ENCODE measurements at regions not wholly inside any gene's neighbourhood (a gene's known extent, or its start where the extent isn't known, plus 50 kb on each side); places are given as distances from the start of the nearest gene placed in this dataset.

DNA sequence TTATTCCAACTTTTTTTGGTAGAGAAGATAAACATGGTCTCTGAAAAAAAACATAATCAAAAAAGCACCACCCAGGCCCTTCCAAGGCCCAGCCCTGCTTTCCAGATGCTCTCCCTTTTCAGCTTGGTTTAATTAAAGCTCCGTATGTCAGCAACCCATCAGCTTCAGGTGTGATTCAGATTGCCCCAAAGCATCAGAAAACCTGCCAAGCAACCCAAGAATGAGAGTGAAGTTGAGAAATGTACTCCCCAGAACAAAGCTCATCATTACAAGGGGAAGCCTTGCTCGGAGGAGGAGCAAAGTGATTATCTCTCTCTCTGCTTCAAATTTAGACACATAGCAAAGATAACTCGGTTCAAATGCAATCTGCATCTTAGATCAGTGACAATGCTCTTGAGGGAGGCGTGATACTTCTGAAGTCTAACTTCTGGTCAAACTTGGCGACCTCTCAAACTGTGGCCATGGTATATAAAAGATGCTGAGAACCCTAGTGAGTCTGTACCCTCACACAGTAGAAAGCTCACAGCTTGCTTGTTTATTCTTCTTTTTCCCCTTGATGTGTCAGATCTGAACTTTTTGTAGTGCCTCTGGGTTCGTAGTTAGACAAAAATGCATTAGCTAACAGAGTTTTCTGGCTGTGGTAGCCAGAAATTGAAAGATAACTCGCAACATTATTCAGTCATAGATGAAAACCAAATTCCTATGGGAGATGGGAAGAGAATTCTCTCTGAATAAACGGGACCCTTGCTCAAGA, 63.3 kb upstream of the ZC3H11B start:
- Histone ChIP-seq H3K27ac (no peak overlapping the region), H3K9me3 (no peaks in the 10 kb centered on the region), H3K27me3 (no peaks in the 10 kb centered on the region), H3K4me3 (no peak overlapping the region), H3K4me1 (no peaks in the 10 kb centered on the region), H3K36me3 (no peaks in the 10 kb centered on the region), H3K9ac (ENCODE audit: low read depth in 2 of 2, low read length in 2 of 2) (no peak overlapping the region)
- intact Hi-C loops (cut with DNase I) = no loop called here
- DNase-seq = no peak
- TF ChIP-seq, protein P1, sequence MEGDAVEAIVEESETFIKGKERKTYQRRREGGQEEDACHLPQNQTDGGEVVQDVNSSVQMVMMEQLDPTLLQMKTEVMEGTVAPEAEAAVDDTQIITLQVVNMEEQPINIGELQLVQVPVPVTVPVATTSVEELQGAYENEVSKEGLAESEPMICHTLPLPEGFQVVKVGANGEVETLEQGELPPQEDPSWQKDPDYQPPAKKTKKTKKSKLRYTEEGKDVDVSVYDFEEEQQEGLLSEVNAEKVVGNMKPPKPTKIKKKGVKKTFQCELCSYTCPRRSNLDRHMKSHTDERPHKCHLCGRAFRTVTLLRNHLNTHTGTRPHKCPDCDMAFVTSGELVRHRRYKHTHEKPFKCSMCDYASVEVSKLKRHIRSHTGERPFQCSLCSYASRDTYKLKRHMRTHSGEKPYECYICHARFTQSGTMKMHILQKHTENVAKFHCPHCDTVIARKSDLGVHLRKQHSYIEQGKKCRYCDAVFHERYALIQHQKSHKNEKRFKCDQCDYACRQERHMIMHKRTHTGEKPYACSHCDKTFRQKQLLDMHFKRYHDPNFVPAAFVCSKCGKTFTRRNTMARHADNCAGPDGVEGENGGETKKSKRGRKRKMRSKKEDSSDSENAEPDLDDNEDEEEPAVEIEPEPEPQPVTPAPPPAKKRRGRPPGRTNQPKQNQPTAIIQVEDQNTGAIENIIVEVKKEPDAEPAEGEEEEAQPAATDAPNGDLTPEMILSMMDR (IDR thresholded peaks at IDR 0.05) = no peak

DNA sequence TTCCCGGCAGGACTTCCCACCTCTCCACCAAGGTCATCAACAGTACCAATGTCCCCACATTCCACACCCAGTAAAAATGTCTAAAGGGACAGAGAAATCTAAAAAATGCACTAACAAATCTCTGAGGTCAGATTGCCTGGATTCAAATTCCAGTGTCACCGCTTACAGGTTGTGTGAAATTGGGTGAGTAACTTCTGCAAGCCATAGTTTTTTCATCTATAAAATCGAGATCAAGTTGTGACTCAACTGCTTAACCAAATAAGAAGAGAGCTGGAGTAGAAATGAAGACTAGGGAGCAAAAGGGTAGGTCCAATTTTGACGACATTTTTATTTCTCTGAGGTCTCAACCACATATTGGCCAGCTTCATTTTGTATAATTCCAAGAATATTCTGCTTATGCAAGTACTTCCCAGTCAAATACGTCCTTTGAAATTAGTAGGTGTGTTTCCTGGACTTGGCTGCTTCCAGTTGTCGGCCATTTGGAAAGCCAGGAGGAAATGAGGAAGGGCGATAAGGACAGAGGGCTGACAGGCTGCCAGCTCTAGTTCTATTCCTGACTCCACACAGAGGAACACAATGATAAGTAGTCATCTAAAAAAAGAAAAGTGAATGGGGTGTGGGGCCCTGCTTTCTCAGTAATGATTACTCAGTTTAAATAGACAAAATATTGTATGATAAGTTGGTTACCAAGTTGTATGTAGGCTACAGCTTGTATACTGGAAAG, 57.7 kb upstream of the ZC3H11B start:
- no peaks in the 10 kb centered on the region for H3K27me3 ChIP-seq
- no peaks in the 10 kb centered on the region for H3K9me3 ChIP-seq
- TF ChIP-seq, protein P1 (IDR thresholded peaks at IDR 0.05) = no peak
- intact Hi-C loops (cut with DNase I) = no loop called here
- no peak overlapping the region for H3K9ac ChIP-seq (ENCODE audit: low read depth in 2 of 2, low read length in 2 of 2)
- no peak for DNase-seq
- H3K4me3 ChIP-seq = no peak overlapping the region
- H3K36me3 ChIP-seq = no peaks in the 10 kb centered on the region
- no peak overlapping the region for H3K27ac ChIP-seq
- no peaks in the 10 kb centered on the region for H3K4me1 ChIP-seq

DNA sequence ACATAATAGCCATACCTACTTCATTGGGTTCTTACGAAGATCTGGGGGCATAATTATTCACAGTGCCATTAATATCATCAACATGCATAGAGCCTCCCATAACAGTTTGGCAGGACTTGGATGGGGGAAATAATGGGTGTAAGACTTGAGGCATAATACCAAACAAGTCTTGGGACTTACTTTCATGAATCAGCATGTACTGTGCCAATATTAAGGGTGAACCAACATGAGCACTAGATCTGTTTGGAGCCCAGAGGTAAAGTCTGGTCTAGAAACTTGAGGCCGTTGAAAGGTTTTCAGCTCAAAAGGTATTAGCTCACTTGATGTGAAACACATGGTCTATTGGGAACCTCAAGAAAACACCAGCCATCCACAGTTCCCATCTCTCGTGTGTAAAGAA, 56.7 kb upstream of the ZC3H11B start:
- TF ChIP-seq, protein P1 (IDR thresholded peaks at IDR 0.05) = no peak
- no peaks in the 10 kb centered on the region for H3K4me1 ChIP-seq
- no peak overlapping the region for H3K4me3 ChIP-seq
- intact Hi-C loops (cut with DNase I) = loop anchor here (10.0 kb wide), 1 partner anchor 1345 kb away; no protein-coding TSS in a partner anchor
- no peaks in the 10 kb centered on the region for H3K36me3 ChIP-seq
- no peak overlapping the region for H3K27ac ChIP-seq
- no peaks in the 10 kb centered on the region for H3K9me3 ChIP-seq
- no peak for DNase-seq
- no peak overlapping the region for H3K9ac ChIP-seq (ENCODE audit: low read depth in 2 of 2, low read length in 2 of 2)
- no peaks in the 10 kb centered on the region for H3K27me3 ChIP-seq

DNA sequence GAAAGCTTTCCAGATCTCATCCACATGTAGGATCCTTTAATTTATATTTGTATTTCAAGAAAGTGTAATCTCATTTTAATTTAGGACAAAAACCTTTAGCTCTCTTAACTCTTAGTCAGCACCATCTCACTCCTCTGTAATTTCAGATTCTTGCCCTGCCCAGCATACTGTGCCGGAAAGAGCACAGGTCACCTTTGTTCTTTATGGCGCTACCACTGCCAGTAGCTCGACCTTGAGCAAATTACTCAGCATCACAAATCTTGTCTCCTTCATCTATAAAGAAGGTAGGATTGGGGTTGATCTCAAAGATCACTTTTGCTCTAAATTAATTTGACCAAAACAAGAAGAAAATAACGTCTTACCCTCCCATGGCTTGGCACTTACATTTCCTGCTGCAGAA, 56.1 kb upstream of the ZC3H11B start:
- no peak for DNase-seq
- TF ChIP-seq, protein P1 (IDR thresholded peaks at IDR 0.05) = no peak
- intact Hi-C loops (cut with DNase I) = loop anchor here (10.0 kb wide), 1 partner anchor 1344 kb away; no protein-coding TSS in a partner anchor

DNA sequence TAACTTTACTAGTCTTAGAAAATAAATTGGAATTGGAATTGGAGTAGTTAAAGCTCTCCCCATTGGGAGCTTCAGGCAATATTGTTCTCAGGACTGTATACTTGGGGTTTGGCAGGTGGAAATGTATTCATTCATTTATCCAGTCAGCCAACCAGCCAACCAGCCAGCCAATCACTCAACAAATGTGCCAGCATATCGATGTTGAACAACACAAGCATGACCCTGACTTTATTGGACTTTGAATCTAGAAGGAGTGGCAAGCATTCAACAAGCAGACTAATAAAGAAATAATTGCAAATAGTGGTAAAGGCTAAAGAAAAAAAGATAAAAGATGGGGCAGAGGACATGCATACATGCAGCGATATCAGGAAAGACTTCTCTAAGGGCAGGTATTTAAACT, 55.5 kb upstream of the ZC3H11B start:
- no peak for DNase-seq
- H3K4me1 ChIP-seq = no peaks in the 10 kb centered on the region
- TF ChIP-seq, protein P1 (IDR thresholded peaks at IDR 0.05) = no peak
- H3K27ac ChIP-seq = no peak overlapping the region
- no peaks in the 10 kb centered on the region for H3K36me3 ChIP-seq
- no peaks in the 10 kb centered on the region for H3K27me3 ChIP-seq
- no peaks in the 10 kb centered on the region for H3K9me3 ChIP-seq
- H3K4me3 ChIP-seq = no peak overlapping the region
- intact Hi-C loops (cut with DNase I) = loop anchor here (10.0 kb wide), 1 partner anchor 1344 kb away; no protein-coding TSS in a partner anchor
- H3K9ac ChIP-seq (ENCODE audit: low read depth in 2 of 2, low read length in 2 of 2) = no peak overlapping the region

More for the DNA sequence above, 56.1 kb upstream of the ZC3H11B start:
- Histone ChIP-seq H3K36me3 (no peaks in the 10 kb centered on the region), H3K27me3 (no peaks in the 10 kb centered on the region), H3K9me3 (no peaks in the 10 kb centered on the region), H3K4me1 (no peaks in the 10 kb centered on the region), H3K27ac (no peak overlapping the region), H3K4me3 (no peak overlapping the region), H3K9ac (ENCODE audit: low read depth in 2 of 2, low read length in 2 of 2) (no peak overlapping the region)

Measured in colonic mucosa (tissue), 4 donors.